GM10266 (cell line): ENCODE measurements at regions not wholly inside any gene's neighbourhood (a gene's known extent, or its start where the extent isn't known, plus 50 kb on each side); places are given as distances from the start of the nearest gene placed in this dataset.

ENCODE experiments used
- DNase-seq: peaks from one replicate; pipeline ENCODE4 v3.0.0; 2012; ENCODE audit errors: extremely low spot score
- CTCF ChIP-seq: IDR thresholded peaks from 2 replicates; pipeline ENCODE4 v1.5.1; 2012; ENCODE audit warnings: mild to moderate bottlenecking, low read depth; ENCODE audit not compliant: control insufficient read depth, insufficient read depth; ENCODE audit errors: missing control alignments

- no peak for TF ChIP-seq CTCF
- no peak for DNase-seq
Observed at GRCh38 chr14:76273346-76273745, 102.6 kb upstream of the ESRRB start.

- no peak for TF ChIP-seq CTCF
- no peak for DNase-seq
Observed at GRCh38 chr14:76274324-76274723, 101.6 kb upstream of the ESRRB start.

DNA sequence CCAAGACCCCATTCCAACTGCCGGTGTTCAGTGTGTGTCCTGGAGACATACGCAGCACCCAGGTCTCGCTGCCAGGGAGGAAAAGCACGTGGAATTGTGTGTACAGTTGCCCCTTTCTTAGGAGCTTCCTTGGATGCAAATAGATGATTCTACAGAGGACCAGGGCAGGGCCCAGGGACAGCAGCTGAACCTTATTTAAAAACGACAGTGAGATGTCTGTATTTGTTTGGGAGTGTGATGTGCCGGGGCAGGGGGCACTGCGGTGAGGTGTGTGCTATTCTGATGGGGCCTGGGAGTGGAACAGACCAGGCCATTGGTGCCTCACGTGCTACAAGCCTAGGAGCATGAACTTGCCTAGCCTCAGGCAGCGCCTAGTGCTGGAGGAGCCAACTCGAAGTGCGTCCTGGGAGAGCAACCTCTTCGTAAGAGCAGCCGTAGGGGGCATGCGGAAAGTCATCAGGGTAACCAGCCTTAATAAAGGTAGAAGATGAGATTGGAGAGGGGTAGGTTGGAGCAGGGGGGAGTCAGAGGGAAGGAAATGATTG lies 98.3 kb upstream of the ESRRB start:
- no peak for TF ChIP-seq CTCF

DNA sequence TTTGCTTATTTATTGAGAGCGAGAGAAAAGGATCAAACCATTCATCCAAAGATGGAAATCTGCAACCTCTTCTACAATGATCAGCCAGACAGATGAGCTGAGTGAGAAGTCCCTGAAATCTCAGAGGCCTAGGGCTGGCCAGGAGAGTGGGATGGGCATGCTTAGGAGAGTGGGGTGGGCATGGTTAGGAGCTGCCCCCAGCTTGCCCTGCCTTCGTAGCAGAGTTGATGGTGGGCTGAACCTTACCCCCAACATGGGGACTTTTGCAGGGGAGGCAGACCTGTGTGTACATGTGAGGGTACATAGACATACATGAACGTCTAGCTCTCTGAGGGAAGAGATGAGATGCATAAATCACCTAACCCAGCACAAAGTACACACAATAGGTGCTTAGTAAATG lies 95.7 kb upstream of the ESRRB start:
- TF ChIP-seq CTCF: no peak
- no peak for DNase-seq

More for the DNA sequence above, 98.3 kb upstream of the ESRRB start:
- no peak for DNase-seq

DNA sequence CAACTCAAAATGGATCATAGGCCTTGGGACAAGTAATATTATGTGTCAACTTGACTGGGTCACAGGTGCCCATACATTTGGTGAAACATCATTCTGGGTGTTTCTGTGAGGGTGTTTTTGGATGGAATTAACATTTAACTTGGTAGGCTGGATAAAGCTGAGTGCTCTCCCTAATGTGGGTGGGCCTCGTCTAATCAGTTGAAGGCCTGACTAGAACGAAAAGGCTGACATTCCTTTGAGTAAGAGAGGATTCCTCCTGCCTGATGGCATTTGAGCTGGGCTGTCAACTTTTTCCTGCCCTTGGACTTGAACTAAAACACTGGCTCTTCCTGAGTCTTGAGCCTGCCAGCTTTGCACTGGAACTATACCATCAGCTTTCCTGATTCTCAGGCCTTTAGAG lies 93.4 kb upstream of the ESRRB start:
- DNase-seq: no peak
- no peak for TF ChIP-seq CTCF

GRCh38 chr14:76287063-76287462 lies 88.9 kb upstream of the ESRRB start:
- TF ChIP-seq CTCF: no peak
- DNase-seq: no peak

DNA sequence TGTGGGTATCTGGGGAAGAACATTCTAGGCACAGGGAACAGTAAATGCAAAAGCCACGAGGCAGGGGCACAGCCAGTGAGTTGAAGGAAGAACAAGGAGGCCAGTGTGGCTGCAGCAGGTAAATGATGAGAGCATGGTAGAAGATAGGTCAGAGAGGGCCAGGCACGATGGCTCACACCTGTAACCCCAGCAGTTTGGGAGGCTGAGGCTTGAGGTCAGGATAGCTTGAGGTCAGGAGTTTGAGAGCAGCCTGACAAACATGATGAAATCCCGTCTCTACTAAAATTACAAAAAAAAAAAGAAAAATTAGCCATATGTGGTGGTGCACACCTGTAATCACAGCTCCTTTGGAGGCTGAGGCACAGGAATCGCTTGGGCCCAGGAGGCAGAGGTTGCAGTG lies 86.7 kb upstream of the ESRRB start:
- TF ChIP-seq CTCF: no peak
- no peak for DNase-seq
